Liver (tissue), 3 donors: ENCODE measurements at regions not wholly inside any gene's neighbourhood (a gene's known extent, or its start where the extent isn't known, plus 50 kb on each side); places are given as distances from the start of the nearest gene placed in this dataset.

ENCODE experiments used
- ATF3 ChIP-seq: IDR thresholded peaks from 2 replicates; pipeline ENCODE4 v1.6.1; 2016; ENCODE audit warnings: antibody characterized with exemption
- EGR1 ChIP-seq, 2 donors: IDR thresholded peaks; 2 replicates each; pipeline ENCODE4 v1.6.1; 2016 to 2018; ENCODE audit warnings: antibody characterized with exemption in 2 of 2, low read depth in 2 of 2
- GABPA ChIP-seq, 2 donors: IDR thresholded peaks in 1 of 2; conservative IDR thresholded peaks in 1 of 2; 2 replicates each; pipeline ENCODE4 v1.6.1; 2016; ENCODE audit warnings: antibody characterized with exemption in 2 of 2, mild to moderate bottlenecking in 1 of 2, moderate library complexity in 1 of 2
- HNF4G ChIP-seq: IDR thresholded peaks from 2 replicates; pipeline ENCODE4 v1.6.1; 2016; ENCODE audit warnings: antibody characterized with exemption
- JUND ChIP-seq, 2 donors: IDR thresholded peaks; 2 replicates each; pipeline ENCODE4 v1.6.1; 2016; ENCODE audit warnings: antibody characterized with exemption in 2 of 2
- MAX ChIP-seq: IDR thresholded peaks from 2 replicates; pipeline ENCODE4 v1.6.1; 2016; ENCODE audit warnings: antibody characterized with exemption
- REST ChIP-seq: IDR thresholded peaks from 2 replicates; pipeline ENCODE4 v1.6.1; 2016; ENCODE audit warnings: antibody characterized with exemption, mild to moderate bottlenecking
- SP1 ChIP-seq: IDR thresholded peaks from 2 replicates; pipeline ENCODE4 v1.6.1; 2018; ENCODE audit warnings: antibody characterized with exemption, mild to moderate bottlenecking
- TAF1 ChIP-seq: conservative IDR thresholded peaks from 2 replicates; pipeline ENCODE4 v1.6.1; 2016; ENCODE audit warnings: antibody characterized with exemption, mild to moderate bottlenecking
- YY1 ChIP-seq: IDR thresholded peaks from 2 replicates; pipeline ENCODE4 v1.6.1; 2016; ENCODE audit warnings: antibody characterized with exemption, mild to moderate bottlenecking
- ZBTB33 ChIP-seq: IDR thresholded peaks from 2 replicates; pipeline ENCODE4 v1.6.1; 2016; ENCODE audit warnings: antibody characterized with exemption
- TF ChIP-seq, protein P1 (sequence below): fragments of 150-350 bp; IDR thresholded peaks from 2 replicates; pipeline ENCODE4 v1.5.1; 2017; ENCODE audit warnings: improper control_type of control experiment, low read depth, low read length; ENCODE audit not compliant: missing input control
- donor health status: healthy.
- donor health status: healthy.

- TF ChIP-seq, protein P1, sequence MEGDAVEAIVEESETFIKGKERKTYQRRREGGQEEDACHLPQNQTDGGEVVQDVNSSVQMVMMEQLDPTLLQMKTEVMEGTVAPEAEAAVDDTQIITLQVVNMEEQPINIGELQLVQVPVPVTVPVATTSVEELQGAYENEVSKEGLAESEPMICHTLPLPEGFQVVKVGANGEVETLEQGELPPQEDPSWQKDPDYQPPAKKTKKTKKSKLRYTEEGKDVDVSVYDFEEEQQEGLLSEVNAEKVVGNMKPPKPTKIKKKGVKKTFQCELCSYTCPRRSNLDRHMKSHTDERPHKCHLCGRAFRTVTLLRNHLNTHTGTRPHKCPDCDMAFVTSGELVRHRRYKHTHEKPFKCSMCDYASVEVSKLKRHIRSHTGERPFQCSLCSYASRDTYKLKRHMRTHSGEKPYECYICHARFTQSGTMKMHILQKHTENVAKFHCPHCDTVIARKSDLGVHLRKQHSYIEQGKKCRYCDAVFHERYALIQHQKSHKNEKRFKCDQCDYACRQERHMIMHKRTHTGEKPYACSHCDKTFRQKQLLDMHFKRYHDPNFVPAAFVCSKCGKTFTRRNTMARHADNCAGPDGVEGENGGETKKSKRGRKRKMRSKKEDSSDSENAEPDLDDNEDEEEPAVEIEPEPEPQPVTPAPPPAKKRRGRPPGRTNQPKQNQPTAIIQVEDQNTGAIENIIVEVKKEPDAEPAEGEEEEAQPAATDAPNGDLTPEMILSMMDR: no peak
- TF ChIP-seq YY1 (no peak), TAF1 (no peak), HNF4G (no peak), GABPA (IDR thresholded peaks at IDR 0.05 in 1 of 2, conservative IDR thresholded peaks at IDR 0.05 in 1 of 2) (no peak), SP1 (no peak), MAX (no peak), ZBTB33 (no peak), REST (no peak), ATF3 (no peak), EGR1 (IDR thresholded peaks at IDR 0.05; ENCODE audit: low read depth in 2 of 2) (no peak), JUND (IDR thresholded peaks at IDR 0.05) (no peak)
Observed at GRCh38 chrX:134172588-134173259, 64.3 kb upstream of the CCDC160 start.
